ENCODE measurements at regions not wholly inside any gene's neighbourhood (a gene's known extent, or its start where the extent isn't known, plus 50 kb on each side); places are given as distances from the start of the nearest gene placed in this dataset.
"Not testable (repeated sequence)": the region's sequence is repeated elsewhere in the genome, so short reads cannot be mapped to it uniquely, and the experiment has no call there.

DNA sequence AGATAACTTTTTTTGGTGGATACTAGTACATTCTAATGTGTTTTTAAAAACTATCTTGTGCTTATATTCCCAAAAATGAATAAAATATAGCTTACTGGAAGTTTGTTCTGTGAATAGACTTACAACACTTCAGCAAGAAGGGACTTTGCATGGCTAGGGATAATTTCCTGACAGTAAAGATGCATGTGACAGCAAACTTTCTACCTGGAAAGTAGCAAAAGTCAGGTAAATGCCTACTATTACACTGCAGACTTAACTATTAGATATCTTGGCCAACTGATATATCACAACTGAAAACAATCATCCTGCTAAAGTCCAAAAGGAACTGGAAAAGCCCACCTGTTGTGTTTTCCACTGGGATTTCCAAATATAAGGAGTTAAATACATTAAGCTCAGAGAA lies 1753.5 kb upstream of the CELF4 start:
- Histone ChIP-seq H3K4me1 (ENCODE audit: control insufficient read depth in 2 of 2, insufficient read depth in 2 of 2, low read length in 1 of 2) (no peaks in the 10 kb centered on the region), H3K9me3 (ENCODE audit: control insufficient read depth in 2 of 2, insufficient read depth in 1 of 2, low read depth in 1 of 2, low read length in 1 of 2) (no peaks in the 10 kb centered on the region), H3K4me3 (ENCODE audit: low read depth in 1 of 2, low read length in 2 of 2) (no peak overlapping the region), H3K27me3 (ENCODE audit: control insufficient read depth in 1 of 2, insufficient read depth in 2 of 2, low read length in 2 of 2) (no peaks in the 10 kb centered on the region), H3K27ac (ENCODE audit: low read depth in 2 of 2, low read length in 1 of 2) (no peak overlapping the region), H3K36me3 (ENCODE audit: control insufficient read depth in 2 of 2, insufficient read depth in 2 of 2, low read length in 1 of 2) (no peaks in the 10 kb centered on the region)

DNA sequence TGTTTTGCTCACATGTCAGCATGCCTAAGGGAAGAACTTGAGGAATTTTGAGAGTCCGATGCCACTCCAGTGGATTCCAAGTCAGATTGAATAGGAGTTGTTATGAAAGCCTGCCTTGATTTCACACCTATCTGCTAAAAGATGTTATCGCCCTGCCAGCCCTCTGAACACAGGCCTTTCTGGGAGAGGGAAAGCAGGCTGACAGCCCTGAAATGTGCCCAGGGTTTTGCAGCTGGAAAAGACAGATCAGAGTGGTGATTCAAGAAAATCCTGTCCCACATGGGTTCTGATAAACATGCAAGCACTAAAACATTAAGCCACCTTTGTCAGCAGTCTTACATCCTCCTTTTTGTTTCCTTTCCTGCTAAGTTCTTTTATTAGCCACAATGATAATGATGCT lies 1752.9 kb upstream of the CELF4 start:
- no peaks in the 10 kb centered on the region for H3K4me1 ChIP-seq (ENCODE audit: control insufficient read depth in 2 of 2, insufficient read depth in 2 of 2, low read length in 1 of 2)
- WGBS, 2 donors, result 89 to 94% methylated on average over 2 of the region's 2 CpGs
- no peaks in the 10 kb centered on the region for H3K27me3 ChIP-seq (ENCODE audit: control insufficient read depth in 1 of 2, insufficient read depth in 2 of 2, low read length in 2 of 2)
- no peak overlapping the region for H3K4me3 ChIP-seq (ENCODE audit: low read depth in 1 of 2, low read length in 2 of 2)
- no peak overlapping the region for H3K27ac ChIP-seq (ENCODE audit: low read depth in 2 of 2, low read length in 1 of 2)
- no peaks in the 10 kb centered on the region for H3K9me3 ChIP-seq (ENCODE audit: control insufficient read depth in 2 of 2, insufficient read depth in 1 of 2, low read depth in 1 of 2, low read length in 1 of 2)
- no peaks in the 10 kb centered on the region for H3K36me3 ChIP-seq (ENCODE audit: control insufficient read depth in 2 of 2, insufficient read depth in 2 of 2, low read length in 1 of 2)

DNA sequence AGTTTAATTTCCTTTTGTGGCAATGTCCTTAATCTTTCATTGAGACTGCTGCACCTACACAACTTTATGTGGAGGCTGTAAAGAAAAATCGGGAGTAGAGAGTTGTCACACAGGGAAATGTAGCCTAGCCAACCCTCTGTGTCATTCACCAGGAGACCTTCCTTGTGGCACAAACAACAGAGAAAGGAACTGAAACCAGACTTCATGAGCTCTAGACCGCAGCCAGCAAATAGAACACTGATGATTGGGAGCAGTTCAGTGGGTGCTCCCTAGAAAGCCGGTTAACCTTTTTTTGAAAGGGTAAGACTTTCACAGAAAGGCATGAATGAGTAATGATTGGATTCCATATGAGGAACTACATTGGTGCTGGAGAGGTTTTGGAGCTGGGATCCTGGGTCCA lies 1752.4 kb upstream of the CELF4 start:
- H3K27ac ChIP-seq (ENCODE audit: low read depth in 2 of 2, low read length in 1 of 2), result no peak overlapping the region
- no peak overlapping the region for H3K4me3 ChIP-seq (ENCODE audit: low read depth in 1 of 2, low read length in 2 of 2)
- no peaks in the 10 kb centered on the region for H3K4me1 ChIP-seq (ENCODE audit: control insufficient read depth in 2 of 2, insufficient read depth in 2 of 2, low read length in 1 of 2)
- H3K36me3 ChIP-seq (ENCODE audit: control insufficient read depth in 2 of 2, insufficient read depth in 2 of 2, low read length in 1 of 2), result no peaks in the 10 kb centered on the region
- no peaks in the 10 kb centered on the region for H3K9me3 ChIP-seq (ENCODE audit: control insufficient read depth in 2 of 2, insufficient read depth in 1 of 2, low read depth in 1 of 2, low read length in 1 of 2)
- 79 to 87% methylated on average over 3 of the region's 3 CpGs for WGBS, 2 donors
- no peaks in the 10 kb centered on the region for H3K27me3 ChIP-seq (ENCODE audit: control insufficient read depth in 1 of 2, insufficient read depth in 2 of 2, low read length in 2 of 2)

DNA sequence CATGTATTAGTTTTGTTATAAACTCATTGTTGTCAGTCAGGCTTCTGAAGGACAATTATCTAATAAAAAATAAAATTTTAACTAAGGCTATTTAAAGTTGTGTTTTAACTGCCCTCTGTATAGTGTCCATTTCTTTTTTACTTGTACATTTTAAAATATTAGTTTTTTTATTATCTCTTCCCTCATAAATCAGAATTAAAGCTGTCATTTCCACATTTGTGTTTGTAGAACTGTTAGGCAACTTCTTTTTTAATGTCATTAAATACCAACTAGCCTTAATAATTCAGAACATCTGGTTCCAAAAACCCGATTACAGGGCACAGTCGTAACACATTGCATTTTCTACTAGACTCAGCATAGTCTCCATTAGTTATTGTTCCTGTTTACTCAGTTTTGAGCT lies 1749.0 kb upstream of the CELF4 start:
- 57 to 68% methylated on average over 2 of the region's 2 CpGs for WGBS, 2 donors
- Histone ChIP-seq H3K36me3 (ENCODE audit: control insufficient read depth in 2 of 2, insufficient read depth in 2 of 2, low read length in 1 of 2) (no peaks in the 10 kb centered on the region), H3K4me3 (ENCODE audit: low read depth in 1 of 2, low read length in 2 of 2) (no peak overlapping the region)

DNA sequence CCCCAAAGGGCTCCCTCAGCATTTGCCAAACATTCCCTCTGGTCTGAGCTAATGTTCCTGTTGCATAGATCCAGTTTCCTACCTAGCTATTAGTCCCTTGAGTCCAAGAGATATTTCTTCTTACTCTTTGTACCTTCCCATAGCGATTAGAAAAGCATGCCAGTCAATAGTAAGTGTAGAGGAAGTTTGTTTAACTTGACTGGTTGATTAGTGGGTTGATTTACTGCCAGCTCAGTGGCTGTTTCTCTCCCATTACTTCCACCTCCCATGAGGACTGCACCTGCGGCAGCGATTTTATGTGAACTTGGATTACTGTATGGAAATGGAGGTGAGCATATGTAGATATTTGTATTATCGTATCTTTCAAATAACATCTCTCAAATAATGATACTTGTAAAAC lies 1748.4 kb upstream of the CELF4 start:
- WGBS, 2 donors, result 59 to 72% methylated on average over 4 of the region's 4 CpGs
- Histone ChIP-seq H3K9me3 (ENCODE audit: control insufficient read depth in 2 of 2, insufficient read depth in 1 of 2, low read depth in 1 of 2, low read length in 1 of 2) (peaks cover 0 to 3% of the 10 kb centered on the region in 2 donors), H3K27me3 (ENCODE audit: control insufficient read depth in 1 of 2, insufficient read depth in 2 of 2, low read length in 2 of 2) (no peaks in the 10 kb centered on the region), H3K27ac (ENCODE audit: low read depth in 2 of 2, low read length in 1 of 2) (no peak overlapping the region), H3K4me1 (ENCODE audit: control insufficient read depth in 2 of 2, insufficient read depth in 2 of 2, low read length in 1 of 2) (peaks cover 0 to 3% of the 10 kb centered on the region in 2 donors), H3K4me3 (ENCODE audit: low read depth in 1 of 2, low read length in 2 of 2) (no peak overlapping the region), H3K36me3 (ENCODE audit: control insufficient read depth in 2 of 2, insufficient read depth in 2 of 2, low read length in 1 of 2) (no peaks in the 10 kb centered on the region)

More for the DNA sequence above, 1749.0 kb upstream of the CELF4 start:
- H3K4me1 ChIP-seq (ENCODE audit: control insufficient read depth in 2 of 2, insufficient read depth in 2 of 2, low read length in 1 of 2), result no peaks in the 10 kb centered on the region
- no peak overlapping the region for H3K27ac ChIP-seq (ENCODE audit: low read depth in 2 of 2, low read length in 1 of 2)
- H3K27me3 ChIP-seq (ENCODE audit: control insufficient read depth in 1 of 2, insufficient read depth in 2 of 2, low read length in 2 of 2), result no peaks in the 10 kb centered on the region
- H3K9me3 ChIP-seq (ENCODE audit: control insufficient read depth in 2 of 2, insufficient read depth in 1 of 2, low read depth in 1 of 2, low read length in 1 of 2), result no peaks in the 10 kb centered on the region

DNA sequence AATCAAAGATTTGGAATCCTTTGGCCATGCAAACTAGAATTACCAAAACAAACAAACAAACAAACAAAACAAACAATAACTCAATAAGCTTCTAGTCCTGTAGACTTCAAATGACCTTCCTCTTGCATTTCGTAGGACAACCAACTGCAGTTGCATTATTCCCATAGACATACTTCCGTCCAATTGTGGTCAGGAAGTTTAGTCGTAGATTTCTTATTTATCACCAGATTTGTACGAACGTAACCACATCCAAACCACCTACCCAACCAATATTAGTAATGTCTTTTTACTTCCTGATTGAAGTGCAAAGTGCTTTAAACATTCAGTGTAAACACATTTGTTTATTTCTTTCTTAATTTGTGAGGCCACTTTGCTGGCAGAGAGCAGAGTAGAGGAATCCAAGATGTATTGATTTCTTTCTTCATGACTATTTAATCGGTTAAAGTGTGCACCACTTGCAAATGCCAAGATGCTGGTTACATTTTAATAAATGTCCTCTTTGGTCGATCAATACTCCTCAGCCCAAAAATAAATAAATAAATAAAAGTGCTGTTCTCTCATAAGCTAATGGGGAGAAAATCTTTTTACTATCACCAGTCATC lies 1745.6 kb upstream of the CELF4 start:
- H3K4me1 ChIP-seq (ENCODE audit: control insufficient read depth in 2 of 2, insufficient read depth in 2 of 2, low read length in 1 of 2), result peaks cover 0 to 3% of the 10 kb centered on the region in 2 donors
- no peaks in the 10 kb centered on the region for H3K36me3 ChIP-seq (ENCODE audit: control insufficient read depth in 2 of 2, insufficient read depth in 2 of 2, low read length in 1 of 2)
- no peaks in the 10 kb centered on the region for H3K27me3 ChIP-seq (ENCODE audit: control insufficient read depth in 1 of 2, insufficient read depth in 2 of 2, low read length in 2 of 2)
- no peak overlapping the region for H3K4me3 ChIP-seq (ENCODE audit: low read depth in 1 of 2, low read length in 2 of 2)
- H3K9me3 ChIP-seq (ENCODE audit: control insufficient read depth in 2 of 2, insufficient read depth in 1 of 2, low read depth in 1 of 2, low read length in 1 of 2), result peaks cover 0 to 5% of the 10 kb centered on the region in 2 donors
- no peak overlapping the region for H3K27ac ChIP-seq (ENCODE audit: low read depth in 2 of 2, low read length in 1 of 2)
- WGBS, 2 donors, result 71 to 91% methylated on average over 7 of the region's 7 CpGs

DNA sequence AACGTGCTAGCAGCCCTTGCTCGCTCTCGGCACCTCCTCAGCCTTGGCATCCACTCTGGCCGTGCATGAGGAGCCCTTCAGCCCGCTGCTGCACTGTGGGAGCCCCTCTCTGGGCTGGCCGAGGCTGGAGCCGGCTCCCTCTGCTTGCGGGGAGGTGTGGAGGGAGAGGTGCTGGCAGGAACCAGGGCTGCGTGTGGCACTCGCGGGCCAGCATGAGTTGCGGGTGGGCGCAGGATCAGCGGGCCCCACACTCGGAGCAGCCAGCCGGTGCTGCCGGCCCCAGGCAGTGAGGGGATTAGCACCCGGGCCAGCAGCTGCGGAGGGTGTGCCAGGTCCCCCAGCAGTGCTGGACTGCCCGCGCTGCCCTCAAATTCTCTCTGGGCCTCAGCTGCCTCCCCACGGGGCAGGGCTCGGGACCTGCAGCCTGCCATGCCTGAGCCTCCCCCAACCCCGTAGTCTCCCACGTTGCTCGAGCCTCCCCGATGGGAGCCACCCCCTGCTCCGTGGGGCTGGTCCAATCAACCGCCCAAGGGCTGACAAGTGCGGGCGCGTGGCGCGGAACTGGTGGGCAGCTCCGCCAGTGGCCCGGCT lies 1743.4 kb upstream of the CELF4 start:
- not testable (repeated sequence) for H3K4me3 ChIP-seq (ENCODE audit: low read depth in 1 of 2, low read length in 2 of 2); H3K4me1 ChIP-seq (ENCODE audit: control insufficient read depth in 2 of 2, insufficient read depth in 2 of 2, low read length in 1 of 2); H3K27ac ChIP-seq (ENCODE audit: low read depth in 2 of 2, low read length in 1 of 2); H3K9me3 ChIP-seq (ENCODE audit: control insufficient read depth in 2 of 2, insufficient read depth in 1 of 2, low read depth in 1 of 2, low read length in 1 of 2); H3K36me3 ChIP-seq (ENCODE audit: control insufficient read depth in 2 of 2, insufficient read depth in 2 of 2, low read length in 1 of 2); H3K27me3 ChIP-seq (ENCODE audit: control insufficient read depth in 1 of 2, insufficient read depth in 2 of 2, low read length in 2 of 2)
- WGBS, 2 donors, result 97% methylated on average over 31 to 36 of the region's 36 CpGs

DNA sequence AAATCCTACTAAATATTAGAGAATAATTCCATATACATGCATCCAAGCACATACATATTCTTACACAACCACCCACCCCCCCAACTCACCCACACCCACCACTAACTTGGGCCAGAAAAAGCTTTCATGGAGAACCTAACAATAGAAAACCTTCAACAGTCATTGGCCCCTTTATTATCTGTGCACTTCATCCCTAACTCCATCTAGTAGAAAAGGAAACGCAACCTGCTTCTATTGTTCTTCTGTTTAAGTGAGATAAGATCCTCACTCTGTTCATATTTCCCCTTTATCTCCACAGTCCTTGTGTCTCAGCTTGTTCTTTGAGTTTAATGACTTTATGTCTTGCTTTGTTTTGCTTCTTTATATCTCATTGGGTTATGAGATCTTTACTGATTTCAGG lies 1740.2 kb upstream of the CELF4 start:
- H3K27ac ChIP-seq (ENCODE audit: low read depth in 2 of 2, low read length in 1 of 2), result no peak overlapping the region
- no peaks in the 10 kb centered on the region for H3K36me3 ChIP-seq (ENCODE audit: control insufficient read depth in 2 of 2, insufficient read depth in 2 of 2, low read length in 1 of 2)
- 84 to 91% methylated on average over 1 of the region's 1 CpG for WGBS, 2 donors
- peaks cover 0 to 5% of the 10 kb centered on the region in 2 donors for H3K9me3 ChIP-seq (ENCODE audit: control insufficient read depth in 2 of 2, insufficient read depth in 1 of 2, low read depth in 1 of 2, low read length in 1 of 2)
- H3K4me1 ChIP-seq (ENCODE audit: control insufficient read depth in 2 of 2, insufficient read depth in 2 of 2, low read length in 1 of 2), result peaks cover 0 to 3% of the 10 kb centered on the region in 2 donors
- no peaks in the 10 kb centered on the region for H3K27me3 ChIP-seq (ENCODE audit: control insufficient read depth in 1 of 2, insufficient read depth in 2 of 2, low read length in 2 of 2)
- no peak overlapping the region for H3K4me3 ChIP-seq (ENCODE audit: low read depth in 1 of 2, low read length in 2 of 2)

DNA sequence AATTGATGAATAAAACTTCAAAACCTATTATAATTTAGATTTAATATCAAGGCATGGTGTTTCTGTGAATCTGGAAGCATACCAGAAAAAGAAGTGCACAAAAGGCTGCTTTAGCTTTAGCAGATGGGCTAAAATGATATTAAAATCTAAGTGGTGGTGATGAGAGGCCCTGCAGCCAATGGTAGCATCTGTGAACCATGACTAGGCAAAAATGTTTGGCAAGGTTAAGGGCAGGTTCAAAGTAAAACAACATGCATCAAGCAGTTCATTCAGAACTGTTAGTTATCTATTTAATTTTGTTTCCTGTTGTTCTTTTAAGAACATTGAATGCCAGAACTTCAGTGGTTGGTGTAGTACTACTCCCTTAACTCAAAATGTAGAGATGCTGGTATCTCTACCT lies 1736.9 kb upstream of the CELF4 start:
- no peaks in the 10 kb centered on the region for H3K9me3 ChIP-seq (ENCODE audit: control insufficient read depth in 2 of 2, insufficient read depth in 1 of 2, low read depth in 1 of 2, low read length in 1 of 2)
- H3K36me3 ChIP-seq (ENCODE audit: control insufficient read depth in 2 of 2, insufficient read depth in 2 of 2, low read length in 1 of 2), result no peaks in the 10 kb centered on the region
- no peak overlapping the region for H3K4me3 ChIP-seq (ENCODE audit: low read depth in 1 of 2, low read length in 2 of 2)
- H3K27ac ChIP-seq (ENCODE audit: low read depth in 2 of 2, low read length in 1 of 2), result no peak overlapping the region
- no peaks in the 10 kb centered on the region for H3K27me3 ChIP-seq (ENCODE audit: control insufficient read depth in 1 of 2, insufficient read depth in 2 of 2, low read length in 2 of 2)
- no peaks in the 10 kb centered on the region for H3K4me1 ChIP-seq (ENCODE audit: control insufficient read depth in 2 of 2, insufficient read depth in 2 of 2, low read length in 1 of 2)

DNA sequence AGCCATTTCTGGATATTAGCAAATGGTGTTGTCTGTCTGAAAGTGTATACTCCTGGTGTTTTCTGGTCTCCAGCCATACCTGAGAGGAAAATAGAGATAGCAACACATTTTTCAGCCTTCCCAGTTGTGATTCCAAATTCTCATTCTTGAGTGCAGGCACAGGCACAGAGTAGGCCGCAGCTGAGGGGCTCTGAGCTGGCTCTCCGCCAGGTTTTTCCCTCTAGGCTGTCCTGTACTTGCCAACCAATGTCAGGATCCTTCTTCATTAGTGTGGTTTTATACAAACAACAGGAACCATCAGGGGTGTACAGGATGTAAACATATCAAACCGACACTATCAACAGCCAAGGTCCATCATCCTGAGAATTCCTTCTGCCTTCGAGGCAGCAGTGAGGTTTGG lies 1733.6 kb upstream of the CELF4 start:
- H3K4me1 ChIP-seq (ENCODE audit: control insufficient read depth in 2 of 2, insufficient read depth in 2 of 2, low read length in 1 of 2), result no peaks in the 10 kb centered on the region
- H3K4me3 ChIP-seq (ENCODE audit: low read depth in 1 of 2, low read length in 2 of 2), result no peak overlapping the region
- no peak overlapping the region for H3K27ac ChIP-seq (ENCODE audit: low read depth in 2 of 2, low read length in 1 of 2)
- no peaks in the 10 kb centered on the region for H3K27me3 ChIP-seq (ENCODE audit: control insufficient read depth in 1 of 2, insufficient read depth in 2 of 2, low read length in 2 of 2)
- H3K36me3 ChIP-seq (ENCODE audit: control insufficient read depth in 2 of 2, insufficient read depth in 2 of 2, low read length in 1 of 2), result no peaks in the 10 kb centered on the region
- WGBS, 2 donors, result 63 to 69% methylated on average over 4 of the region's 4 CpGs
- H3K9me3 ChIP-seq (ENCODE audit: control insufficient read depth in 2 of 2, insufficient read depth in 1 of 2, low read depth in 1 of 2, low read length in 1 of 2), result no peaks in the 10 kb centered on the region

Data from esophagus (tissue), 2 donors.